Tibial artery (tissue), 4 donors: ENCODE measurements at regions not wholly inside any gene's neighbourhood (a gene's known extent, or its start where the extent isn't known, plus 50 kb on each side); places are given as distances from the start of the nearest gene placed in this dataset.

ENCODE experiments used
- DNase-seq, 2 donors: peaks; one replicate each; pipeline ENCODE4 v3.0.0-alpha.2; 2019
- H3K27ac ChIP-seq, 2 donors: fragments of 200-600 bp; sonication (generic) in 1 of 2; 1 replicate in 1 of 2; 2 replicates in 1 of 2; pipeline ENCODE4 v1.5.1; 2018 to 2019; ENCODE audit warnings: mild to moderate bottlenecking in 1 of 2
- H3K27me3 ChIP-seq, 2 donors: fragments of 200-600 bp; sonication (generic) in 1 of 2; one replicate each; pipeline versions ENCODE4 v1.5.1 to v1.6.0; 2016 to 2019
- H3K36me3 ChIP-seq, 3 donors: fragments of 200-600 bp; sonication (generic) in 2 of 3; one replicate each; pipeline ENCODE4 v1.5.1; 2016 to 2019; ENCODE audit warnings: mild to moderate bottlenecking in 2 of 3
- H3K4me1 ChIP-seq, 4 donors: fragments of 200-600 bp; sonication (generic) in 2 of 4; 1 replicate in 3 of 4; 2 replicates in 1 of 4; pipeline ENCODE4 v1.5.1; 2016 to 2019
- H3K4me3 ChIP-seq, 2 donors: fragments of 200-600 bp; sonication (generic) in 1 of 2; 1 replicate in 1 of 2; 2 replicates in 1 of 2; pipeline ENCODE4 v1.5.1; 2018 to 2019; ENCODE audit warnings: mild to moderate bottlenecking in 2 of 2
- H3K9me3 ChIP-seq, 3 donors: fragments of 200-600 bp; sonication (generic) in 1 of 3; one replicate each; pipeline ENCODE4 v1.5.1; 2016 to 2019
- intact Hi-C: fragments of 100-400 bp; cut with DNase I; formaldehyde crosslinking; loops from one replicate; pipeline ENCODE4 v1.15.0; 2023; ENCODE audit warnings: low total_unique reads
- TF ChIP-seq, protein P1 (sequence below), 2 experiments: fragments of 200-600 bp in 1 of 2; fragments of 450-650 bp in 1 of 2; IDR thresholded peaks; one replicate each; pipeline ENCODE4 v1.5.1; 2017 to 2019; ENCODE audit warnings: antibody characterized with exemption in 2 of 2, mild to moderate bottlenecking in 1 of 2, moderate library complexity in 1 of 2

GRCh38 chr10:81270051-81270450 lies 604.9 kb upstream of the NRG3 start:
- intact Hi-C loops, result no loop called here
- H3K4me1 ChIP-seq, result no peaks in the 10 kb centered on the region
- H3K36me3 ChIP-seq, result no peaks in the 10 kb centered on the region
- H3K9me3 ChIP-seq, result no peaks in the 10 kb centered on the region
- TF ChIP-seq, protein P1, sequence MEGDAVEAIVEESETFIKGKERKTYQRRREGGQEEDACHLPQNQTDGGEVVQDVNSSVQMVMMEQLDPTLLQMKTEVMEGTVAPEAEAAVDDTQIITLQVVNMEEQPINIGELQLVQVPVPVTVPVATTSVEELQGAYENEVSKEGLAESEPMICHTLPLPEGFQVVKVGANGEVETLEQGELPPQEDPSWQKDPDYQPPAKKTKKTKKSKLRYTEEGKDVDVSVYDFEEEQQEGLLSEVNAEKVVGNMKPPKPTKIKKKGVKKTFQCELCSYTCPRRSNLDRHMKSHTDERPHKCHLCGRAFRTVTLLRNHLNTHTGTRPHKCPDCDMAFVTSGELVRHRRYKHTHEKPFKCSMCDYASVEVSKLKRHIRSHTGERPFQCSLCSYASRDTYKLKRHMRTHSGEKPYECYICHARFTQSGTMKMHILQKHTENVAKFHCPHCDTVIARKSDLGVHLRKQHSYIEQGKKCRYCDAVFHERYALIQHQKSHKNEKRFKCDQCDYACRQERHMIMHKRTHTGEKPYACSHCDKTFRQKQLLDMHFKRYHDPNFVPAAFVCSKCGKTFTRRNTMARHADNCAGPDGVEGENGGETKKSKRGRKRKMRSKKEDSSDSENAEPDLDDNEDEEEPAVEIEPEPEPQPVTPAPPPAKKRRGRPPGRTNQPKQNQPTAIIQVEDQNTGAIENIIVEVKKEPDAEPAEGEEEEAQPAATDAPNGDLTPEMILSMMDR (IDR thresholded peaks at IDR 0.05), result no peak
- no peak for DNase-seq
- H3K27ac ChIP-seq, result no peak overlapping the region
- no peak overlapping the region for H3K4me3 ChIP-seq
- no peaks in the 10 kb centered on the region for H3K27me3 ChIP-seq

DNA sequence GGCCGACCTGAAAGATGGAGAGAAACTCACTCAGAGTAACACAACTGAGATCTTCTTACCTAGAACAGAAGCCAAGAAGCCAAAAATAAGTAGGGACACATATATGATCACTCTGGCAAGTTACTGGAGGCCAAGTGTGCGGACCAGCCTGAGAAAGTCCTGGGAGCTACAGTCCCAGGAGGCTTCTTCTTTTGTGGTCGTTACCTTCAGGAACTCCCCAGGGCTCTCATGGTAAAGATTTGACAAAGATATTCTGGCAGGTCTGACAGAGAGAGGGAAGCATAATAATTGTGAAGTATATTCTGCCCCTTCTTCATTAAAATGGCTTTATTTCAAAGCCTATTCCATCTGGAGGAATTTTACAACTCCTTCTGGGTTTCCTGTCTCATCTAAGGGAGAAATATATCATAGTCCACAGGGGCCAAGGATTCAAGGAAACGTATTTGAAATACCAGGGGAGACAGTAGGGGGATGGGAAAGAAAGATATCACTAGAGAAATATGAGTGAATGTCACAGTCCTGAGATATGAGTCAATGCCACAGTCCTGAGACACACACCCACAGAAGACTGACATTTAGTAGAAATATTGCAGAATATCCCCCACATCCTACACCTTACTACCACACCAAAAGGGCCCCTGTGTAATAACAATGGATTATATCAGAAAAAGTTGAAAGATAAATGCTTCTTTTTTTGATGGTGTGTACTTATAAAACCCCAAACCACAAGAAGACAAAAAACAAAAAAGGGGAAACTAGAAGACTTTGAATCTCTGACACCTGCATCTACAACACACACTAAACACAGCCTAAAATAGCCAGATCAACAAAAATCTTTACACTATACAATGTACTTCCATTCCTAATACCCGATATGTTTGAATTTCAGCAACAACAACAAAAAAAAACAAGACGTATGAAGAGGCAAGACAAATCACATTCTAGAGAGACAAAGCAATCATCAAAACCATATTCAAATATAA lies 594.2 kb upstream of the NRG3 start:
- Histone ChIP-seq H3K27ac (no peak overlapping the region), H3K36me3 (no peaks in the 10 kb centered on the region), H3K4me3 (no peak overlapping the region), H3K4me1 (no peaks in the 10 kb centered on the region), H3K9me3 (no peaks in the 10 kb centered on the region), H3K27me3 (no peaks in the 10 kb centered on the region)
- TF ChIP-seq, protein P1 (IDR thresholded peaks at IDR 0.05), result no peak
- no peak for DNase-seq
- intact Hi-C loops, result no loop called here

GRCh38 chr10:81288544-81288943 lies 586.5 kb upstream of the NRG3 start:
- H3K27ac ChIP-seq, result no peak overlapping the region
- TF ChIP-seq, protein P1 (IDR thresholded peaks at IDR 0.05), result no peak
- intact Hi-C loops, result no loop called here

GRCh38 chr10:81297292-81297691 lies 577.7 kb upstream of the NRG3 start:
- H3K27me3 ChIP-seq, result no peaks in the 10 kb centered on the region
- DNase-seq, result no peak
- H3K4me1 ChIP-seq, result no peaks in the 10 kb centered on the region
- TF ChIP-seq, protein P1 (IDR thresholded peaks at IDR 0.05), result no peak
- intact Hi-C loops, result no loop called here
- no peak overlapping the region for H3K4me3 ChIP-seq
- H3K27ac ChIP-seq, result no peak overlapping the region
- H3K9me3 ChIP-seq, result no peaks in the 10 kb centered on the region
- no peaks in the 10 kb centered on the region for H3K36me3 ChIP-seq

More at GRCh38 chr10:81288544-81288943, 586.5 kb upstream of the NRG3 start:
- Histone ChIP-seq H3K36me3 (no peaks in the 10 kb centered on the region), H3K27me3 (no peaks in the 10 kb centered on the region), H3K4me3 (no peak overlapping the region), H3K4me1 (no peaks in the 10 kb centered on the region), H3K9me3 (peaks cover 0 to 10% (median 4%) of the 10 kb centered on the region in 3 donors)
- DNase-seq, result no peak

- Histone ChIP-seq H3K27ac (no peak overlapping the region), H3K36me3 (no peaks in the 10 kb centered on the region), H3K9me3 (no peaks in the 10 kb centered on the region), H3K4me3 (no peak overlapping the region), H3K27me3 (no peaks in the 10 kb centered on the region), H3K4me1 (no peaks in the 10 kb centered on the region)
- intact Hi-C loops, result no loop called here
- TF ChIP-seq, protein P1 (IDR thresholded peaks at IDR 0.05), result no peak
- no peak for DNase-seq
Measured at GRCh38 chr10:81303656-81304055, 571.3 kb upstream of the NRG3 start.
